ENCODE measurements at regions not wholly inside any gene's neighbourhood (a gene's known extent, or its start where the extent isn't known, plus 50 kb on each side); places are given as distances from the start of the nearest gene placed in this dataset.
A peak's percentile ranks its signal among the peaks of the same experiment; 100 is the strongest.
"Not testable (repeated sequence)": the region's sequence is repeated elsewhere in the genome, so short reads cannot be mapped to it uniquely, and the experiment has no call there.

GRCh38 chr13:76292726-76293125 is 593.5 kb downstream of the KCTD12 start:
- DNase-seq (ENCODE audit: low read depth): no peak
- TF ChIP-seq CTCF (IDR thresholded peaks at IDR 0.05; ENCODE audit: control insufficient read depth, insufficient read depth, low read depth, low read length, missing control alignments): no peak
- no peak overlapping the region for H3K4me3 ChIP-seq (ENCODE audit: control insufficient read depth, low read depth, low read length)

GRCh38 chr13:76292031-76292430 is 594.2 kb downstream of the KCTD12 start:
- TF ChIP-seq CTCF (IDR thresholded peaks at IDR 0.05; ENCODE audit: control insufficient read depth, insufficient read depth, low read depth, low read length, missing control alignments): no peak
- H3K4me3 ChIP-seq (ENCODE audit: control insufficient read depth, low read depth, low read length): no peak overlapping the region
- no peak for DNase-seq (ENCODE audit: low read depth)

- TF ChIP-seq CTCF (IDR thresholded peaks at IDR 0.05; ENCODE audit: control insufficient read depth, insufficient read depth, low read depth, low read length, missing control alignments): no peak
- no peak overlapping the region for H3K4me3 ChIP-seq (ENCODE audit: control insufficient read depth, low read depth, low read length)
- DNase-seq (ENCODE audit: low read depth): no peak
These were observed 596.6 kb downstream of the KCTD12 start for GRCh38 chr13:76289558-76289957.

- no peak for TF ChIP-seq CTCF (IDR thresholded peaks at IDR 0.05; ENCODE audit: control insufficient read depth, insufficient read depth, low read depth, low read length, missing control alignments)
- DNase-seq (ENCODE audit: low read depth): peak; percentile 58
- H3K4me3 ChIP-seq (ENCODE audit: control insufficient read depth, low read depth, low read length): no peak overlapping the region
These were observed 600.0 kb downstream of the KCTD12 start for GRCh38 chr13:76286178-76286577.

GRCh38 chr13:76285463-76285862 is 600.7 kb downstream of the KCTD12 start:
- no peak for DNase-seq (ENCODE audit: low read depth)
- H3K4me3 ChIP-seq (ENCODE audit: control insufficient read depth, low read depth, low read length): no peak overlapping the region
- no peak for TF ChIP-seq CTCF (IDR thresholded peaks at IDR 0.05; ENCODE audit: control insufficient read depth, insufficient read depth, low read depth, low read length, missing control alignments)

GRCh38 chr13:76279766-76280165 is 606.4 kb downstream of the KCTD12 start:
- DNase-seq (ENCODE audit: low read depth); H3K4me3 ChIP-seq (ENCODE audit: control insufficient read depth, low read depth, low read length): not testable (repeated sequence)

- no peak for TF ChIP-seq CTCF (IDR thresholded peaks at IDR 0.05; ENCODE audit: control insufficient read depth, insufficient read depth, low read depth, low read length, missing control alignments)
- DNase-seq (ENCODE audit: low read depth): no peak
- H3K4me3 ChIP-seq (ENCODE audit: control insufficient read depth, low read depth, low read length): no peak overlapping the region
These were observed 614.4 kb downstream of the KCTD12 start for GRCh38 chr13:76271728-76272232.

GRCh38 chr13:76268307-76268706 is 617.9 kb downstream of the KCTD12 start:
- DNase-seq (ENCODE audit: low read depth); H3K4me3 ChIP-seq (ENCODE audit: control insufficient read depth, low read depth, low read length): not testable (repeated sequence)

Data from AG09309 (cell line).